GM12873 (cell line): ENCODE measurements at regions not wholly inside any gene's neighbourhood (a gene's known extent, or its start where the extent isn't known, plus 50 kb on each side); places are given as distances from the start of the nearest gene placed in this dataset.

Experiments used
- TF ChIP-seq, protein P1 (sequence below): IDR thresholded peaks from 2 replicates; pipeline ENCODE4 v1.5.1; 2012; ENCODE audit warnings: low read depth, mild to moderate bottlenecking, moderate library complexity, low read length, control low read depth; ENCODE audit not compliant: insufficient read depth; ENCODE audit errors: missing control alignments

DNA sequence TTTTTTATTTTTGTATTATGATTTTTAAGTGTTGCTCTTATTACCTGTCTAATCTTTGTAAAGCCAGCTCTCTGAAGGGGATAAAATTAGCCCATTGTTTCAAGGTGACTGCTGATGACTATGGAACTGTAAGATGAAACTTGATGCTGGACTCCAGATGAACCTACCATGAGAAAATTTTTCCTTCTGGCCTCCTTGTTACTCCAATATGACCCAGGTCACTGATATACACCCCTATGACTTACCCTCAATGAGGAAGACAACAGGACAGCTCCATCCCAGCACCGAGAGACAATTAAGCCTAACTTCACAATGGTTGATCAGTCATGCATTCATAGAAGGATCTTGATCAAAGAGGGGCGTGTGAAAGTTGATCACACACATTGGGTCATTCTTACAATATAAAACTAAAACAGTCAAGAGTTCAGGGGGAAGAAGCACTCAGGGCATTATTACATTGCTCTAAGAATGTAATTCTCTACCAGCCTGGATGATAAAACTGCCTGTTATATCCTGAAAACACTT, 230.8 kb upstream of the AGTR2 start:
- TF ChIP-seq, protein P1, sequence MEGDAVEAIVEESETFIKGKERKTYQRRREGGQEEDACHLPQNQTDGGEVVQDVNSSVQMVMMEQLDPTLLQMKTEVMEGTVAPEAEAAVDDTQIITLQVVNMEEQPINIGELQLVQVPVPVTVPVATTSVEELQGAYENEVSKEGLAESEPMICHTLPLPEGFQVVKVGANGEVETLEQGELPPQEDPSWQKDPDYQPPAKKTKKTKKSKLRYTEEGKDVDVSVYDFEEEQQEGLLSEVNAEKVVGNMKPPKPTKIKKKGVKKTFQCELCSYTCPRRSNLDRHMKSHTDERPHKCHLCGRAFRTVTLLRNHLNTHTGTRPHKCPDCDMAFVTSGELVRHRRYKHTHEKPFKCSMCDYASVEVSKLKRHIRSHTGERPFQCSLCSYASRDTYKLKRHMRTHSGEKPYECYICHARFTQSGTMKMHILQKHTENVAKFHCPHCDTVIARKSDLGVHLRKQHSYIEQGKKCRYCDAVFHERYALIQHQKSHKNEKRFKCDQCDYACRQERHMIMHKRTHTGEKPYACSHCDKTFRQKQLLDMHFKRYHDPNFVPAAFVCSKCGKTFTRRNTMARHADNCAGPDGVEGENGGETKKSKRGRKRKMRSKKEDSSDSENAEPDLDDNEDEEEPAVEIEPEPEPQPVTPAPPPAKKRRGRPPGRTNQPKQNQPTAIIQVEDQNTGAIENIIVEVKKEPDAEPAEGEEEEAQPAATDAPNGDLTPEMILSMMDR: no peak

DNA sequence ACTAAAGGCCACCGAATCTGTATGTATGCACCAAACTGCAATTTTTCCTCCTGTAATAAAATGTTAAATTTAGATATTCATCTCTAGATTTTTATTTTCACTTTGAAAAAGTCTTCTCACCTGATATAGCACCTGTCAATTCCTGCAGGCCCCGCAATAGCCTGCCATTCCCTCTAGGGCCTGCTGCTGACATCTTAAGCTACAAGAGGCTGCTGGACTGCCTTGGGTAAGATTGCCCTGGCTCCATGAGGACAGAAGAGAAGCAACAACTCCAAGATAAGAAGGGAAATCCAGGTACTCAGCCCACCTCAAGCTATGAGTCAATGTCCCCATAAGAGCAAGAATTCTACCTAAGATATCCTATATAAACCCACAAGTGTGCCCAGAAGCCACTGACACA, 230.2 kb upstream of the AGTR2 start:
- TF ChIP-seq, protein P1: peak; percentile 37

DNA sequence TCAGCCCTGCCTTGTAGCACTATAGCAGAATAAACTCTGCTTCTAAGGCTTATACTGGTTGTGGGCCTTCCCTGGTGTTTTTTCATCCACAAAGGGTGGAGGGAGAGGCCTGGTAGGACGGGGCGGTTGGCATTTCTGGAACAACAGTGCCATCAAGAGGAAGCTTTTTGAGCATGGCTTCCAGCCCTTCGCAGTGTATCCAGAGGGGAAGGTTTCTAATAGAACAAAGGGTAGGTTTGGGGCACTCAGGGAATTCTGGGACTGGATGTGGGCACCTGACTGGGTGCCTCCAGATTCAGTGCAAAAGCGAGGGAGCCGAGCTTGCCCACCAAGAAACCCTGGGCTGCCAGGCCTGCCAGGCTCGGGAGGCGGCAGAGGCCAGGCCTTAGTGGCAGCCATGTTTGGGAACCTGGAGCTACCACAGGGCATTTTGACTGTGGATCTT, 229.6 kb upstream of the AGTR2 start:
- TF ChIP-seq, protein P1: peak; percentile 58

DNA sequence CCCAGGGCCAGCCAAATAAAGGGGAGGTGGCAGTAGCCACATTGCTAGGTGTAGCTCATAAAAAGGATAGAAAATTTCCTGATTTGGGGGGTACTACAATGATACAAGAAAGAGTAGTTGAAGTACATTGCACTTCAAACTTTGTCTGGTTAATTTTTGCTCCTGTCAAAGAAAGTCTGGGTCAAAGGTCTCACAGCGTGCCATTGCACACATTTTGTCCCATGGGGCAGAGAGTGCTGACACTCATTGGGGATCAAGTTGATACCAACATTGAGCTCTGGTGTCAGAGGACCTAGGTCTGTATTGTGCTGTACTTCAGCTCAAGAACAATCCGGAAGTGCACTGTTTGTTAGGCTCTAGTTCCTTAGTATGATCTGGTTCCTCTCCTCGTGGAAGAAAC, 229.2 kb upstream of the AGTR2 start:
- TF ChIP-seq, protein P1: no peak

DNA sequence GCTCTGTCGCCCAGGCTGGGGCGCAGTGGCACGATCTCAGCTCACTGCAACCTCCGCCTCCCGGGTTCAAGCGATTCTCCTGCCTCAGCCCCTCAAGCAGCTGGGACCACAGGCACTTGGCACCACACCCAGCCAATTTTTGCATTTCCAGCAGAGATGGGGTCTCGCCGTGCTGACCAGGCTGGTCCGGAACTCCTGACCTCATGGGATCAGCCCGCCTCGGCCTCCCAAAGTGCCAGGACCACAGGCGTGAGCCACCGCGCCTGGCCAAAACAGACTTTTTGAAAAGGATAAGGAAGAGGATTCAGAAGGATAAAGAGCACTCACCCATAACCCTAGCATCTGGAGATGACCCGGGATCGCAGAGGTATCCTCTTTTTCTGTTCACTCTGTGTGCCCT, 224.5 kb upstream of the AGTR2 start:
- TF ChIP-seq, protein P1: no peak

DNA sequence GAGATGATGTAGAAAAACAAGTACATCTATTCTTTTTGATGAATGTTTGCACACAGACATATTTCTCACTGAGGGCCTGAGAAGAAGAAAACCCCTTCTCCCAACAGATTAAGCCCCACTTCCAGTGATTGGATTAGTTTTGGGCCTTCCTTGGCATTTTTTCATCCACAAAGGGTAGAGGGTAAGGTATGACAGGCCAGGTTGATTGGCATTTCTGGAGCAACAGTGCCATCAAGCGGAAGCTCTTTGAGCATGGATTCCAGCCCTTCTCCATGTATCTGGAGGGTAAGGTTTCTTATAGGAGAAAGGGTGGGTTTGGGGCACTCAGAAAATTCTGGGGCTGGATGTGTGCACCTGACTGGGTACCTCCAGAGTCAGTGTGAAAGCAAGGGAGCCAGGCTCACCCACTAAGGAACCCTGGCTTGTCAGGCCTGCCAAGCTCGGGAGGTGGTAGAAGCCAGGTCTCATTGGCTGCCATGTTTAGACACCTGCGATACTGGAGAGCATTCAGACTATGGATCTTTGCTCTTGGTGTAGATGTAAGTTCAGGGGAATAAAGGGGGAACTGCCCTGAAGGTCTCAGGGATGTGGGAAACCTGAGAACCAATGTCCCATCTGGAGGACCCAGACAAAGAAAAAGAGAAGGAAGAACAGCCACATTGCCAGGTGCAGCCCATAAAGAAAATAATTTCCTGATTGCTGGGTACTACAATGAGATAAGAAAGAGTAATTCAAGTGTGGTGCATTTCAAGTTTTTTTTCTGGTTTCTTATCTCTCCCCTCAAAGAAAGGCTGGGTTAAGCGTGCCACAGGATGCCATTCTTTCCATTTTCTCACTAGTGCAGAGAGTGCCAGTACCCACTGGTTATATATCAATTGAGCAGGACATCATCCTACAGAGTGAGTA, 222.3 kb upstream of the AGTR2 start:
- TF ChIP-seq, protein P1: peak; percentile 63
